Thyroid gland (tissue), 4 donors: ENCODE measurements at regions not wholly inside any gene's neighbourhood (a gene's known extent, or its start where the extent isn't known, plus 50 kb on each side); places are given as distances from the start of the nearest gene placed in this dataset.

Experiments
- DNase-seq, 2 donors: peaks; one replicate each; pipeline ENCODE4 v3.0.0-alpha.2; 2019
- H3K27ac ChIP-seq, 3 donors: fragments of 200-600 bp; sonication (generic); 1 replicate in 2 of 3; 2 replicates in 1 of 3; pipeline ENCODE4 v1.5.1; 2016 to 2019; ENCODE audit warnings: mild to moderate bottlenecking in 1 of 3, moderate library complexity in 1 of 3
- H3K27me3 ChIP-seq: fragments of 200-600 bp; sonication (generic); one replicate; pipeline ENCODE4 v1.5.1; 2019
- H3K36me3 ChIP-seq, 2 donors: fragments of 200-600 bp; sonication (generic); one replicate each; pipeline ENCODE4 v1.5.1; 2016 to 2019
- H3K4me1 ChIP-seq, 2 donors: fragments of 200-600 bp; sonication (generic); one replicate each; pipeline ENCODE4 v1.5.1; 2017 to 2019
- H3K4me3 ChIP-seq, 3 donors: fragments of 200-600 bp; sonication (generic); replicated peaks in 1 of 3; 1 replicate in 2 of 3; 2 replicates in 1 of 3; pipeline ENCODE4 v1.5.1; 2016; ENCODE audit warnings: mild to moderate bottlenecking in 1 of 3
- H3K9me3 ChIP-seq: fragments of 200-600 bp; sonication (generic); one replicate; pipeline ENCODE4 v1.5.1; 2017
- CTCF ChIP-seq, 6 experiments: fragments of 200-600 bp in 3 of 6; fragments of 450-650 bp in 3 of 6; sonication (generic) in 3 of 6; IDR thresholded peaks; one replicate each; pipeline ENCODE4 v1.5.1; 2016 to 2019; ENCODE audit warnings: antibody characterized with exemption in 6 of 6, mild to moderate bottlenecking in 2 of 6, inconsistent platforms in 1 of 6, moderate library complexity in 1 of 6
- POLR2A ChIP-seq, 2 donors: fragments of 450-650 bp; IDR thresholded peaks; one replicate each; pipeline ENCODE4 v1.6.1; 2017; ENCODE audit warnings: antibody characterized with exemption in 2 of 2, mild to moderate bottlenecking in 2 of 2, moderate library complexity in 1 of 2
- WGBS, 2 donors: methylation state at CpG; one replicate each; pipeline ENCODE4 v1.1.5; 2017; 5-methylcytosine and 5-hydroxymethylcytosine counted together
- intact Hi-C: fragments of 100-400 bp; cut with DNase I; formaldehyde crosslinking; loops from one replicate; pipeline ENCODE4 v1.15.1; 2023

- WGBS, 2 donors = 97 to 98% methylated on average over 6 of the region's 6 CpGs
Measured at GRCh38 chr10:33416691-33417090, 82.2 kb upstream of the NRP1 start.

GRCh38 chr10:33416209-33416608, 81.7 kb upstream of the NRP1 start:
- Histone ChIP-seq H3K36me3 (no peaks in the 10 kb centered on the region), H3K9me3 (no peaks in the 10 kb centered on the region), H3K4me1 (no peaks in the 10 kb centered on the region), H3K4me3 (no peak overlapping the region), H3K27ac (no peak overlapping the region), H3K27me3 (no peaks in the 10 kb centered on the region)
- 97 to 98% methylated on average over 1 of the region's 1 CpG for WGBS, 2 donors
- TF ChIP-seq POLR2A (IDR thresholded peaks at IDR 0.05) (no peak), CTCF (IDR thresholded peaks at IDR 0.05) (no peak)
- intact Hi-C loops = no loop called here
- DNase-seq = no peak

More at GRCh38 chr10:33416691-33417090, 82.2 kb upstream of the NRP1 start:
- Histone ChIP-seq H3K9me3 (no peaks in the 10 kb centered on the region), H3K4me1 (peaks cover 2 to 3% of the 10 kb centered on the region in 2 donors), H3K36me3 (no peaks in the 10 kb centered on the region), H3K4me3 (no peak overlapping the region), H3K27ac (no peak overlapping the region), H3K27me3 (no peaks in the 10 kb centered on the region)
- DNase-seq = no peak
- TF ChIP-seq POLR2A (IDR thresholded peaks at IDR 0.05) = no peak
- TF ChIP-seq CTCF (IDR thresholded peaks at IDR 0.05) = no peak
- intact Hi-C loops = no loop called here

GRCh38 chr10:33414841-33415240, 80.4 kb upstream of the NRP1 start:
- H3K4me3 ChIP-seq = no peak overlapping the region
- H3K27me3 ChIP-seq = no peaks in the 10 kb centered on the region
- no peak for DNase-seq
- 94 to 95% methylated on average over 1 of the region's 1 CpG for WGBS, 2 donors
- intact Hi-C loops = no loop called here
- no peaks in the 10 kb centered on the region for H3K36me3 ChIP-seq
- TF ChIP-seq CTCF (IDR thresholded peaks at IDR 0.05) (no peak), POLR2A (IDR thresholded peaks at IDR 0.05) (no peak)
- H3K9me3 ChIP-seq = no peaks in the 10 kb centered on the region
- H3K4me1 ChIP-seq = no peaks in the 10 kb centered on the region
- no peak overlapping the region for H3K27ac ChIP-seq

- H3K9me3 ChIP-seq = no peaks in the 10 kb centered on the region
- intact Hi-C loops = no loop called here
- H3K4me3 ChIP-seq = no peak overlapping the region
- no peaks in the 10 kb centered on the region for H3K36me3 ChIP-seq
- 70 to 78% methylated on average over 6 of the region's 6 CpGs for WGBS, 2 donors
- no peak for TF ChIP-seq POLR2A (IDR thresholded peaks at IDR 0.05)
- TF ChIP-seq CTCF (IDR thresholded peaks at IDR 0.05) = no peak
- no peak overlapping the region for H3K27ac ChIP-seq
- no peaks in the 10 kb centered on the region for H3K27me3 ChIP-seq
- no peaks in the 10 kb centered on the region for H3K4me1 ChIP-seq
- no peak for DNase-seq
Measured at GRCh38 chr10:33412653-33413361, 78.3 kb upstream of the NRP1 start.

GRCh38 chr10:33412241-33412640, 77.8 kb upstream of the NRP1 start:
- no peak for DNase-seq
- Histone ChIP-seq H3K4me1 (no peaks in the 10 kb centered on the region), H3K9me3 (no peaks in the 10 kb centered on the region), H3K27me3 (no peaks in the 10 kb centered on the region), H3K36me3 (no peaks in the 10 kb centered on the region), H3K27ac (no peak overlapping the region), H3K4me3 (no peak overlapping the region)
- TF ChIP-seq POLR2A (IDR thresholded peaks at IDR 0.05) (no peak), CTCF (IDR thresholded peaks at IDR 0.05) (no peak)
- intact Hi-C loops = no loop called here
- 85 to 92% methylated on average over 1 of the region's 1 CpG for WGBS, 2 donors
